SKM-1 (cell line): ENCODE measurements at regions not wholly inside any gene's neighbourhood (a gene's known extent, or its start where the extent isn't known, plus 50 kb on each side); places are given as distances from the start of the nearest gene placed in this dataset.

Experiments used
- DNase-seq: peaks from one replicate; lab custom pipeline; 2025; ENCODE audit not compliant: unreplicated experiment; lab: John Stamatoyannopoulos, UW

DNA sequence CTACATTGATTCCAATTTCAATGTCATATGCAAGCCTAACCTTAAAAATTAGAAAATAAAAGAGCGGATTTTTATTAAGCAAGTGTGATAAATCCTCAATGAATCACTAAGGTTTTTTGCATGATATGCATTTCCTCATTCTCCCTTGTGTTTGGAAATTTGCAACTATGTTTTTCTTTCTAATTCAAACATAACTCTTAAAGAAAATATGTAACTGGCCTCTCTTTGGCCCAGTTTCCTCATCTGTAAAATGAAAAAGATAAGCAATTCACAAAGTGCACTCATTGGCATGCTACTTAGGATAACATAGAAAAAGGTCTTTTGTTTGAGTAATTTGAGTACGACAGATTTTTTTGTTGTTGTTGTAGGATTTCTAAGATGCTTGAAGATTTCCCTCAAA is 295.5 kb downstream of the CDH11 start:
- DNase-seq: no peak

DNA sequence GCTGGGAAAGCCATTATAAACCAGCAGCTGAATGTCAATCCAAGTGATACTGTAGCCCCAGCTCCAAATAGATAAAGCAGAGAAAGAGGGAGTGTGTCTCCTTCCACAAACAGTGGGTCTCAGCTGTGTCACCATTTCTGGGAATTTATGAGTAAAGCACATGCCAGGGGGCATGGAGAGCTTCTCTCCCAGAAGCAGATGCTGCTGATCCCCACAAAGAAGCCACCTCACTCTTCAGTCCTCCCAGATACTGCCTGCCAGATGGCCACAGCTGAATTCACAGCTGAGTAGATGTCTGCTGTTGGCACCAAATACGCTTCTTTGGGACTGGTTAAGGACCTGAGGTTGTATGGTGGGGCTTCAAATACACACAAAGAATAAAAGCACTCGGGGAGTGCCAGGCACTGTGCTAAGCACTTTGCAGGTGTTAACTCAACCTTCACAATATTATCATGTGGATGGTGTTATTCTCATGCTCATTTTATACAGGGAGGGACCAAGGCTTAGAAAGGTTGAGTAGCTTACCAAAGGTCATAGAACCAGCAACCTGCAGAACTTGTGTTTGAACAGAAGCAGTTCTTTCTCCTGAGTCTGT is 298.3 kb downstream of the CDH11 start:
- no peak for DNase-seq

DNA sequence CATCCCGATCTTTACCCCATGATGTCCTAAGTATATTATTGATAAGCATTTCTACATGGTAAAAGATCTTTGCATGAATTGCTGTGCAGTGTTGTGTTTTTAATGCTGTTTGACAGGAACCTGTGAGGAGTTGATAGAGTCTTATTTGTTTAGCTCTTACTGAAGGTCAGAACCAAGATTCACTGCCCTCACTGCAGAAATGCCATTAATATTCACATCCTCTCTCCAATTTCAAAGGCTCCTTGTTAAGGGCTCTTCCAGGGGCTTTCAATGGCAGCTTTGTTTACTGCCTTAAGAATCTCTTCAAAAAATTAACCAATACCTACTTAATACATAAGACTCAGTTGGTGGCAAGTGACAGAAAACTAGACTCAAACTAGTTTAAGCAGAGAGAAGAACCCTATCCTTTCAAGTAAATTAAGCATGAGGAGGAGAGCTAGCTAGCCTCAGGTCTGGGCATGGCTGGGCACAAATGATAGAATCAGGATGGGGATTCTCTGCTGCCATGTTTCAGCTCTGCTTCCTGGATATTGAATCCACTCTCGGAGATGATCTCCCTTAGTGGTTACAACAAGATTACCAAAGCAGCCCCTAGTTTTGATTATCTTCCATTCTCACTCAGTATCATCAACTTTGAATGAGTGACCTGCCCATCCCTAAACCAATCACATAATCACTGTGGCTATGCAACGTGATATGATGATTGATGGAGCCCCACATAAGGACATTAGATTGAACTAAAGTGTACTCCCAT is 311.8 kb downstream of the CDH11 start:
- no peak for DNase-seq

DNA sequence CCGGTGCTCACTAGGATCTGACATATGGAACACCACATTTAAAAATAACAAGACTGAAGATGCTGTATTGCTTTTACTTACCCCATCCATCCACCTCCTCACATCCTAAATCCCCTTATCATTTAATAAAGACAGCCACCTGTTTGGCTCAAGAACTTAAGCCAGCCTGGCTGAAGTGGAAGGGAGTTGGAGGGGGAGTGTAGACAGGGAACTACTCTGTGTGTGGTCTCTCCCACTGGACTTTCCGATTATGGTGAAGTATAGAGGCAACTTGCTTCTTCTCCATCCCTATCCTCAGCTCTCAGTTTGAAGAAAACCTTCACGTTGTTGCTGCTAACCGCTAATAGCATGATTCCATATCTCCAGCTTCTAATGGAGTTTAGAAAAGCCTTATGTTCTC is 313.4 kb downstream of the CDH11 start:
- no peak for DNase-seq

DNA sequence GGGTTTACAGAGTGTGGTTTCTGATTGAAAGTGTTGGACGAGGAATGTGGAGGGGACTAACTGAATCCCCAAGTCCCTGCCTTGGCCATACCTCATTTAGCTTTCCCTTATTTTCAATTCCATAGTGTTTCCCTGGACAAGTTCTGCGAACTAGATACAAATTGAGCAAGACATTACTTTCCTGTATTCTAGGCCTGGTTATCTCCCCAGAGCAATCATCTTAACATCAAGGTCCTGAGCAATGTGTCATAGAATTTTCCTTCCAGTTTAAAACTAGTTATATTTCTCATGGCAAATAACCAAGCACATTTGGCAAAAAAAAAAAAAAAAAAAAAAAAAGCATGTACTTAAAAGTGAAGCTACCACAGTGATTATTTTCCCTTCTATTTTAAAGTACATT is 330.1 kb downstream of the CDH11 start:
- DNase-seq: no peak

DNA sequence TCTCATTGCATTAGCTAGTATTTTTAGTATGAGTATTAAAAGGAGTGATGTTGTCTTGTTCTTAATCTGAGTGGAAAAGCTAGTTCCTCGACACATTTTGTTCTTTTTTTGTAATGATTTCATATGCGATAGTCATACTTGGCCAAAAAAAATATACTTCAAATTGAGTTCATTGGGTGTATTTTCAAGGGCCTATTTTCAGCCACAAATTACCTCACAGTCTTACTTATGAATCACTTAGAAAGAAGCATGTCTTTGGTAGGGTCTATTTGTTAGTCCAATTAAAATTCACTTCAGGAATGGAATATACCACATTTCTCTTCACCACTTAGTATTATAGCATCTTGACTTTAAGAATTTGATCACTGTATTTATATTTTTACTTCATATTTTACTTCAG is 337.2 kb downstream of the CDH11 start:
- no peak for DNase-seq

DNA sequence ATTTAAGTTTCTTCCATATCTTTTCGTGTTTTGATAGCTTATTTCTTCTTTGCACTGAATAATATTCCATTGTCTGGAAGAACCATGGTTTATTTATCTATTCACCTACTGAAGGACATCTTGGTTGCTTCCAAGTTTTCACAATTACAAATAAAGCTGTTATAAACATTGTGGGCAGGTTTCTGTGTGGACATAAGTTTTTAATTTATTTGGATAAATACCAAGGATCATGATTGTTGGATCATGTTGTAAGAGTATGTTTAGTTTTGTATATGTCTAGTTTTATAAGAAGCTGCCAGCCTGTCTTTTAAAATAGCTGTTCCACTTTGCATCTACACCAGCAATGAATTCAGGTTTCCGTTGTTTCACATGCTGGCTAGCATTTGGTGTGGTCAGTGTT is 339.4 kb downstream of the CDH11 start:
- DNase-seq: no peak

DNA sequence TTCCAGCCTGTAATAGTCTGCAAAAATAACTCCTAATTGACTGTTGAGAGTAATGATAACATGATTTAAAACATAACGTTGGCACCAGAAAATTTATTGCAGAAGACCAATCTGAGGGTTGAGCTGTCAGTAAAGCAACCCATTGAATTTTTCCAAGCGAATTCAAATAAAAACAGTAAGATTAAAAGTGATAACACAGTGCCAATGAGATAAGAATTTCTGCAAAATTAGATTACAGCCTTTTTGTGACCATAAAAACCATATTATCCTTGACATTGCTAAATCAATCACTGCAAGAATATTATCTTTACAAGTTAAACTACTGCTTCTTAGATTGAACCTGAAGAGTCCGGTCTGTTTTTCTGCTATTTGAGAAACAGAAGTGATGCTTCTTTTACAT is 341.4 kb downstream of the CDH11 start:
- no peak for DNase-seq

DNA sequence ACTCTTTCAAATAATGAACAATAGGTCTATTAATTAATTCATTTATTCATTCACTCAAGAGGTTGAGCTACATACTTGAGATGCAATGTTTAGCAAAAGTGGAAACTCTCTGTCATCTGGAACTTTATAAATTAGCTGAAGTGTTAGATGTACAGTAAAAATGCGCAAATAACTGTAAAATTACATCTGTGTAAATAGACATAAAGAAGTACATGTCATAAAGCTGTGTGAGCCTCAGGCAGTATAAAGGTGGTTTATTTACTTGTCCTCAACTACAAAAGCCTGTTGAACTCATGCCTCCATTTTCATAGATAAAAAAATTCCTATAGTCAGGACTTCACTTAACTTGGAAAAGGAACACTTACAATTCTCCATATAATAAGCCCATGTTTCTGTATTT is 343.1 kb downstream of the CDH11 start:
- no peak for DNase-seq

DNA sequence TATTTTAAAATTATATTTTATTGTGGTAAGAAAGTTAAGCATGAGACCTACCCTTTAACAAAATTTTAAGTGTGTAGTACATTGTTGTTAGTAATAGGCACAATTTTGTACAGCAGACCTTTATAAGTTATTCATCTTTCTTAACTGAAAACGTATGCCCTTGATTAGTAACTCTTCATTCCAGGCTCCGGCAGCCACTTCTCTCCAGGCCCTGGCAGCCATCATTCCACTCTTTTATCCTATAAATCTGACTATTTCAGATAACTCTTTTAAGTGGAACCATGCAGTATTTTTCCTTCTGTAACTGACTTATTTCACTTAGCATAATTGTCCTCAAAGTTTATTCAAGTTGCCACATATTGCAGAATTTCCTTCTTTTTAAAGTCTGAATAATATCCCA is 348.2 kb downstream of the CDH11 start:
- no peak for DNase-seq

DNA sequence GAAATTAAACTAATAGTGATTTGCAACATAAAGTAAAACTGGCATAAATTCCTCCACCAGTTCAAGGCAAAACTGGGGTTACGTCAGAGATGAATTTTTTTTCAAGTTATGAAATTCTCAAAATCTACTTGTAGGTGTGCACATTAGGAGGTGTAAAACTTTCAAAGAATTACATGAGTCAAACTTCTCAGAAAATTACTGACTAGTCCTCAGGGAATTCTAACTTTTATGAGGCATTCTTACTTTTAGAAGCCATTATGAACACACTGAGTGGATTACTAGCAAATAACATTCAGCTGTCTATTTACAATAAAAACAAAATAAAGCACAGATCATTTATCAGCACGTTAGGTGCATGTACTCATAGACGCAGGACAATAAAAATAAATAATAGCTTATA is 348.7 kb downstream of the CDH11 start:
- no peak for DNase-seq

DNA sequence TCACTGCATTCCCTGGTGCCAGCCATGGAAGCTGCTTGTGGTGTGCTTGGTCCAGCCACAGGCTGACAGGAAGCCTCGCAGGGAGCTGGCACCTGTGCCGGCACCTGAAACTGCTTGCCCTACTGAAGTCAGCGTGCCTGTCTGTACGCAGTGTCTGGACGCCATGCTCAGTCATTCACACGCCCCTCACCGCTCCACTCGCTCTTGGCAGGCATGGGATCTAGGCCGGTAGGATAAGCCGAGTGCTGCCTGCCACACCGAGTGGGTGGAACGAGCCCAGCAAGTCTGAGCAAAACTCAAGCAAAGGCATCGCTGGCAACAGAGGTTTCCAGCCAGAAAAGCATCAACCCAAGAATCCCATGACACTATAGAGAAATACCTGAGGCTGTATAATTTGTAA is 350.6 kb downstream of the CDH11 start:
- DNase-seq: no peak

DNA sequence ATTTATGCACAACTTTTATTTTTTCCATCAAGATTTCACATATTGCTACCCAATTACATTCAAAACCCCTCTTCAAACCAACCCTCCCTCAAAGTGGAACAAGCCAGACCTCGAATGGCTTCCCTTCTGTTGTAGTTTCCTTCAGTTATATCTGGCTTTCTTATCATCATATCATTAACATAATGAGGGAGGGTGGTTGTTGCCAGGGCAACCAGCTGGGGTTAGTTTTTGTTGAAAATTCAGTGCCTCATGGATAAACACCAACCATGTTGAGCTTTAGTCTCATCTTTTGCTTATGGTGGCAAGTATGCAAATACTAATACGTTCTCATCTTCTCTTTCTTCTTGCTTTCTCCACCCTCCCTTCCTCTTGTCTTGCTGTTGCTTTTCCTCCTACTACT is 359.7 kb downstream of the CDH11 start:
- no peak for DNase-seq

DNA sequence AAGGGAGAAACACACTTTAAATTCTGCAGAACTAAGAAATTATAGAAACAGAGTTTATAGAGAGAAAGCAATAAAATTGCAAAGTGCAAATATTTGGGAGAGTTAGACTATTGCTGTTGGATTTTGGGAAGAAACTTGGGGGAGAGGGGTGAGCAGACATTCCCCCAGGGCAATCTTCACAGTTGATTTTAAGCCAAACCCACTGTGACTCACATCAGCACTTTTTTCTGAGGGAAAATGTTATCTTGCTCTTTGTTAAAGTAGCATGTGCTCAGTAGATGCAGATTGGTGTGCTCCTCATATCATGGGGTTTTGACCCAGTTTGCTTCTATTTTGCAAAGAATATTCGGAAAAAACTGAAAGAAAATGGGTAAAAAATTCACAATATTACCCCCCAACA is 367.6 kb downstream of the CDH11 start:
- no peak for DNase-seq

DNA sequence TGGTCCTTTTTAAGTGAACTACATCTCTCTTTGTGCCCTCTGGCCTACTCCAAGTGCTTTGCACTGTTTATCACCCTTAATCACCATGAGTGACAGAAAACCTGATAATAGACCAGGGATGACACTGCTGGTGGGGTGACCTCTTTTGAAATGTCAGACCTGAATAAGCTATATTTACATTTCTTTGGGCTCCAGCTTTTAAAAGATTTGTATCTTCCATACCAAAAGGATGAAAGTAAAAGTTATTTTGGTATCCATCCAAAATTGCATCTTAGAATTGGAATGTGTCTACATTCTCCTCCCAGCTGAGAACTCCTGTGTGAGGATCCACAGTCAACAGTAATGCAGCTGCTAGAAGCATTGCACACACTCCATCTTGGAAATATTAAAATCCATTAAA is 370.0 kb downstream of the CDH11 start:
- no peak for DNase-seq

DNA sequence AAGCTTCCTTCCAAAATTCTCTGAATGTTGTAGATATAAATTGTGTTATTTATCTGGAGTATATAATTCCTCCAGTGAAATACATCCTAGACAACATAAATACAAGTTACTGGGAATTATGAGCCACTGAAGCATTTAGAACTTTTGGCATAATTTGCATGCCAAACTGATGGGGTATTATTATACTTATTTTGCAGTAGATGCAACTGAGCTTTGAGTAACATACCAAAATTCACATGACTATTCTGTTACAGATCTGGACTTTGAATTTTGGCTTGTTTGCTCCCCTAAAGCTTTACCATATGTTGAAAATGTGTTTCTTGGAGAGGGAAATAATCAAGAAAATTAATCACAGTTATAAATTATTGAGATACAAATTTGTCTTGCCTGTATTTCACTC is 372.5 kb downstream of the CDH11 start:
- no peak for DNase-seq

DNA sequence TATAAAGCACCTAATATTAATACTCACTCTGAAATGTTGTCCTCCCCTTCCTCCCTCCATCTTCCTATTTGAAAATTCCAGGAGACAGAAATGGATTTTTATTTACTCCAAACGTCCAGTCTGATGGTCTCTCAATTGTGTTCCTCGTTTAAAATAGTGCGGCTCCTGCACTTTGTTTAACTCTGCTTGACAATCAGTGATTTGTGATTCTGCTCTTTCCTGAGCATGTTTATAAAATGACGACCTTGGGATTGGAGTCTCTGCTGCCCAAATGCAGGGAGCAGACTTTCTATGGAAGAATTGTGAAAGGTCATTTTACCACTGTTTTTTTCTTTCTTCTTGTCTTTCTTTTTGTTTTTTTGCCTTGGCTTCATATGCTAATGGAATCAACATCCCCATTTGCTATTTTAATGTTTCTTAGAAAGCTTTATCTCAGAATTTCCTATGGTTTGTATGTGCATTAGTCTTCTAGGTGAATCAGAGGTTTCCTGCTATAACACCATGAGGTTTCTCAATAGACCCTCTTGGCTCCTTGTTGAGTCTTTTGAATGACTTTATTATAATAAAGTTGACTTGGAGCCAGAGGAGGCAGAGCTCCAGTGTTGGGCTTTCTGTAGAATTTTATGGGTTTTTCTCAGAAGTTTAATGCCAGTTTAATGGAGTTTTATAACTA is 376.5 kb downstream of the CDH11 start:
- DNase-seq: no peak

DNA sequence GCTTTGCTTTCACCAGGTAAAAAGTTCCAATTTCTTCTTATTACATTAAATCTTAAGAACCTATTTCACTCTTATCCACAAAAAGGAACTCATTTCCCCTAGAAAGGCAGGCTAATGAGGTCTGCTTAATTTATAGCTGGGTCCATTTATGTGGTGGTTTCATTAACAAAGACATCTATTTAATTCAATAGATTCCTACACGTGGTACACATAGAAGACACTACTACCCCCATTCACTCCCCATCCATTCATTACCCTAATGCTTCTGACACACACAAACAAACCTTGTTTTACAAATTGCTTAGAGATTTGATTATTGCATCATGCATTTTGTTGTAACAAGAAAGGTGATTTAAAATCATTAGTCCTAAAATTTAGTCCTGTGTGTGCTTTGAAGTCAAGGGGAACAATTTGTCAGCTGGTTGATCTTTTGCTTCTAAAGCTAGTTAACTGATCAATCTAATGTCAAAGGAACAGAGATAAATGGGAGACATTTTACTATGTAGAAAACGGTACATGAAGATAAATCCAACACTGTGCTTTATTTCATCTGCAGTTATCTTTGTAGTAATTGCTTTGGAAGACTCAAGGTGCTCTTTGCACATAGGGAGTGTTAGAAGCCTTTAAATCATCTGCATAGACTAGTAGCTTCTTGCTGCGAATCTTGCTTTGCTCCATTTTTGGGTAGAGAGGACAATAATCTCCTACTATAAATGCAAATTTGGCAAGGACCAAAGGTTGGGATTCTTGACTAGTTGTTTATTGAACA is 379.2 kb downstream of the CDH11 start:
- DNase-seq: no peak

DNA sequence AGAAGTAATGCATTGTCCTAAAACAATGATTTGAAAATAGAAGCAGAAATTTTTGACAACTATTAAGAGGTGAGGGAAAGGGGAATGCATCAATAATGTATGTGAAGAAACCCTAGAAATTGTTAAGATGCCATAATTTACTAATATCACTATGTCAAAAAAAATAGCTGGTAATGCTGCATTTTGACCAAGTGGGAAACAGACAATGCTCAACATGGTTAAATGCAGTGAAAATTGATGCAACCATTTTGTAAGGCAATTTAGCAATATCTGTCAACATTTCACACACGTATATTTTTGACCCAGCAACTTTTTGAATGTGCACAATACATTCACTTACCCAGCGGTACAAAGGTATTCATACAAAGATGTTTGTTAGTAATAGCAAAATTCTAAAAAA is 381.6 kb downstream of the CDH11 start:
- no peak for DNase-seq

DNA sequence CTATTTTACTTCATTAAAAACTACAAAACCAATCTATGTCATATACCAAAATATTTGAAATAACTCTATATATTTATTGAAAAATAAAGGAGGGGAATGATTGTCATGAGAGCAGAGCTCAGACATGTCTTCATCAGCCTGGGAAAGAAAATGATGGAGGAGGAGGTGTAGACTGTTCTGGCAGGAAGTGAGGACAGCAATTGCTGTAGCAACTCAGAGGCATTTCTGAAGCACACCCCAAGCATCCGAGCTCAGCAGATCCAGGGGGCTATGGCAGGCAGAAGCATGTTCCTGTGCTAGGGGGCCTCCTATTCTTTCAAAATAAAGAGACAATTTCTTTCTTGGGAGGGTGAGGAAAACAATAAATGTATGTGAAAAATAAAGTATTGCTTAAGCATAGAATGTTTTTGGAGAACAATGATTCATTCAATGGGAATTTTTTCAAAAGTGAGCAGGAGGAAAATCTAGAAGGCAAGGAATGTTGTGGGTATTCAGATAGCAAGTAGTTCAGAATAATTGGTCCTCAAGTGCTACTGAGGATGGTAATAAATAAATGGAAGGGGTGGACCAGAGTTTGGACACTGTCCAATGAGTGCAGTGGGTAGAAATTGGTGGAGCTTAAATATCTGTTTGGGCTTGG is 383.4 kb downstream of the CDH11 start:
- no peak for DNase-seq

DNA sequence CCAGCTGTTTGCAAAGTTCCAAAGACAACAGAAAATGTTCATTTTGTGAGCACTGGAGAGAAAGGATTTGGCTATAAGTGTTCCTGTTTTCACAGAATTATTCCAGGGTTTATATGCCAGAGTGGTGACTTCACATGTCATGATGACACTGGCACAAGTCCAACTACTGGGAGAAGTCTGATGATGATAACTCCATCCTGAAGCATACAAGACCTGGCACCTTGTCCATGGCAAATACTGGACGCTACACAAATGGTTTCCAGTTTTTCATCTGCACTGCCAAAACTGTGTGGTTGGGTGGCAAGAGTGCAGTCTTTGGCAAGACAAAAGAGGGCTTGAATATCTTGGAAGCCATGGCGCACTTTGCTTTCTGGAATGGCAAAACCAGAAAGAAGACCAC is 385.0 kb downstream of the CDH11 start:
- DNase-seq: no peak
